Epithelial cell of proximal tubule (primary cell): ENCODE measurements at regions not wholly inside any gene's neighbourhood (a gene's known extent, or its start where the extent isn't known, plus 50 kb on each side); places are given as distances from the start of the nearest gene placed in this dataset.

Experiments used
- DNase-seq: peaks from one replicate; pipeline ENCODE4 v3.0.0-alpha.2; 2011; ENCODE audit warnings: low read depth
- H3K4me3 ChIP-seq: 2 replicates; pipeline ENCODE4 v1.5.1; 2011; ENCODE audit warnings: low read depth, mild to moderate bottlenecking, low read length
- CTCF ChIP-seq: conservative IDR thresholded peaks from 2 replicates; pipeline ENCODE4 v1.5.1; 2012; ENCODE audit warnings: low read depth, mild to moderate bottlenecking, low read length

- no peak for TF ChIP-seq CTCF
Measured at GRCh38 chr5:167902298-167902697, 389.1 kb upstream of the WWC1 start.

DNA sequence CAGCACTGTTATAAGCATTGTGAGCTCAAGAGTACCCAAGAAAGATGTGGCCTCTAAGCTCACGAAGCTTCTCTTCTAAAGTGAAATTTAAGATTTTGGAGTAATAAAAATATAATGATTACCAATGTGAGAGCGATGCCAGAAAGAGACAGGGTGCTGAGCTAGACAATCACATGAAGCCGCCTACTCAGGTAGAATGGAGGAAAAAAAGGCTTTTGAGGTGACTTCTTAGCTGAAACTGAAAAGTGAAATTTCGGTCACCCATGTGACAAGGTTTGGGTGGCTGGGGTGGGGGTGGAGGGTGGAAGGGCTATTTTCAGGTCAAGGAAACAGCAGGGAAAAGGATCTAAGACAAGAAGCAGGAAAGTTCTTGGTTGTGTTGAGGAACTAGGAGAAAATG is 388.2 kb upstream of the WWC1 start:
- no peak for DNase-seq
- no peak for TF ChIP-seq CTCF
- no peak overlapping the region for H3K4me3 ChIP-seq

More at GRCh38 chr5:167902298-167902697, 389.1 kb upstream of the WWC1 start:
- DNase-seq = no peak
- no peak overlapping the region for H3K4me3 ChIP-seq

- DNase-seq = no peak
- no peak for TF ChIP-seq CTCF
- no peak overlapping the region for H3K4me3 ChIP-seq
Measured at GRCh38 chr5:167903659-167904058, 387.8 kb upstream of the WWC1 start.

- no peak for TF ChIP-seq CTCF
- DNase-seq = no peak
- no peak overlapping the region for H3K4me3 ChIP-seq
Measured at GRCh38 chr5:167905919-167906853, 385.3 kb upstream of the WWC1 start.

- H3K4me3 ChIP-seq = no peak overlapping the region
- no peak for TF ChIP-seq CTCF
- DNase-seq = no peak
Measured at GRCh38 chr5:167908606-167909005, 382.8 kb upstream of the WWC1 start.

DNA sequence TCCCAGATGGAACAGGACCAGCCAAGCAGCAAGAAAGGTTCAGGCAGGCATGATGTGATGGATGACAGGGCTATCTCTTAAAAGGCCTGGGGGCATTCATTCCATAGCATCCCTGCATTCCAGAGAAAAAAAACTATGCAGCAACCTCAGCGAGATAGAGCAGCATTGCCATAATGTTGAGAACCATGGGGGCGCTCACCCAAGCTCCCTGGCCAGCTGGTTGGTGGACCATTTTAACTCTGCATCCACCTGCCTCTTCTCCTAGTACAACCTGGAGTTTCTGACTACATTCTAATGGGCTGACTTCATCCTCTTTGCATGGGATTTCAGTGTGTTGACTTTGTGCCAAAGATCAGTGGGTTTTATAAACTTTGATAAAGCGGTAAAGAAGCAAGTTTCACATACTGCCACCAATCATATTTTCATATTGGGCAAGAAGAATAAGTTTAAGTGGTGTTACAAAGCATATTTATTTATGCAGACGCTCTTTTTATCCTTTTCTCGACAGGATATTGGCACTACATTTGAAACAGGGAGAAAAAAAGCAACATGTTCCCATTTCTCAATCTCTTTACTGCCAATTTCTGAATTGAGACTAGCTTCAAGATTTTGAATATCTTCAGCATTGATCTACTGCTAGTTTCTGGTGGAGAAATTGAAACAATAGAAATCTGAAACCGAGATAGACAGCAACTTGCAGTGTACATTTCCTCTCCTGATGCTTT is 378.3 kb upstream of the WWC1 start:
- no peak for DNase-seq

More for the DNA sequence above, 378.3 kb upstream of the WWC1 start:
- no peak overlapping the region for H3K4me3 ChIP-seq
- no peak for TF ChIP-seq CTCF
